CD4-positive, alpha-beta T cell treated with Interleukin-15 for 4 hours (primary cell): ENCODE measurements at regions not wholly inside any gene's neighbourhood (a gene's known extent, or its start where the extent isn't known, plus 50 kb on each side); places are given as distances from the start of the nearest gene placed in this dataset.

Experiments
- DNase-seq: peaks from one replicate; pipeline ENCODE4 v3.0.0-alpha.2; 2020; ENCODE audit warnings: low spot score

DNA sequence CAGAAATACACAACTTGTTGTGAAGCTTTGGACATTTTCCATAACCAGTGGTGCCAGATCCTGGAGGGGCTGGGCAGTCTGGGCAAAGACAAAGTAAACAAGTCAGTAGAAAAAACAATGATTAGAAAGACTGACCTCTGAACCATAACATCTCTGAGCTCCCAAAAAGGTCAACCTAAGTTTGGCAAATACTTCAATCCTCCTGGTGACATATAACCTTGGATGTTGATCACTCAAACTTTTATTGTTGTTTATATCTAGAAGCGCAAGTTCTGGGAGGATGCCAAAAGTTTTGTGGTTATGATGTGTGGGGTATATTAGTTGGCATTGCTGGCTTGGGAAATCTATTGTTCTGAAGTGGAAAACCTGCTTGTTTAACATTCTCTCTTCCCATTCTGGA lies 257.7 kb downstream of the DIPK2A start:
- DNase-seq, result no peak

- no peak for DNase-seq
Observed at GRCh38 chr3:144229953-144230352, 258.3 kb downstream of the DIPK2A start.

DNA sequence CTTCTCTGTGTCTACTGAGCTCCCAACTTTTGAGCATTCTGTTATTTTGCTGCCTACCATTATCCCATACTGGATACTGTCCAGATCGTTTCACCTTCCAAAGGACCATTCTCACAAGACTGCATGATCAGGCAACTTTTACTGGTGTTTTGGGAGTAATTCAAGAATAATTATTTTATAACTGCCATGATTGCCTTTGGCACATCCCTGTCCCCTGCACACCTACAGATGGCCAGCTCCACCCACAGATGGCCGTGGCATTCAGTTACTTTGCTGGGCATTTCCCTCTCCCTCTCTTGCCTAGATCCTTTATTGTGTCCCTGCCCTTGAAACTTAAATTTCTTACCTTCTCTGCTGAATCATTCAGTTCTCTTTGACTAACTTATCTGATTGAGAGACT lies 263.9 kb downstream of the DIPK2A start:
- DNase-seq, result no peak

- DNase-seq, result no peak
Observed at GRCh38 chr3:144237351-144237750, 265.7 kb downstream of the DIPK2A start.

DNA sequence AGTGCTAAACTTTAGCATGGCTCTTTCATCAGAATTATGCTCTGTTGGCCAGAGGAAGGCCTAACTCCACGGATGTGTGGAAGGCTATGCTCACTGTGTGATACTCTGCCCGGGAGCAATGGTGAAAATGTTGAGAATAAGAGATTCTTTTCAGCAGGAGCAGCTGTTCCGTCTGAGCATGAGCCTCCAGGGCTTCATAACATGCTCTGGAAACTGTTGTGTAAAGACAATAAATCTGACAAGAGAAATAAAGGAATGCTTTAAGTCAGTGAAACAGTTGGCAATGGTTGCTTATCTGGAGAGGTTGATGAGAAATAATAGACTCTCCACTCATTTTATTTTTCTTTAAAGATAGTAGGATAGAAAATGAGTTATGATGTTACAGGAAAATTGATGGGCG lies 269.8 kb downstream of the DIPK2A start:
- DNase-seq, result no peak

DNA sequence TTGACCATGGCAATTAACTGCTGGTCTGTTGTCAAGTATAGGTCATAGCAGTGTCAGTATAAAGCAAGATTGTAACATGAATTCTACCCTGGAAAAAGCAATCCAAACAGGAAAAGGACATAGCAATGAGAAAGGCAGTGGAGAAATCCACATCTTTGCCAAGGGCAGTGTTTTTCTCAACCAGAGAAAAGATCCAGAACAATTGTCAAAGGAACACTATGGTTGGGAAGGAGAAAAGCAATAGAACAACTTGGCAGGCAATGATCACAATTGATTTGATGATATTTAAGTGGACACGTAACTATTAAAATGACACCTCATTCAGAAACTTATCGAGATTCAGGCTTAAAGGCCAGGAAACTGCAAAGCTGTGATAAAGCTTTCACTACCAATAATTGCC lies 271.1 kb downstream of the DIPK2A start:
- no peak for DNase-seq

DNA sequence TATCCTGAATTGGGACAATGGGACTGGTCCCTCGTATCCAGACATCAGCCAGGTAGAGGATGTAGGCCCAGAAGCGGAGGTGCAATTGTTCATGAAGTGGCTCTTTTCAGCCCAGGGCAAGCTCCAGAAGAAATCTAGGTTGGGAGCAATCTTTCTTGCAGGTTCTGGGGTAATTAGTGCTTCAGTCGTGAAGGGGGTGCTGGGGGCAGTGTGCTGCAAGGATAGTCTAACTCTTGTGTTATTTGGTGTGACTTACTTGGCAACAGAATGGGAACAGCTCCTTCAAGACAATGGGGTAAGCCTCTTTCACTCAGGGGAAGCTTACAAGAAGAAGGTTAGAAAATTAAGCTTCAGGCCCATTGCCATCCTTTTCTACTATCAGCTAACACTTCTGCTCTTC lies 273.0 kb downstream of the DIPK2A start:
- DNase-seq, result no peak

- DNase-seq, result no peak
Observed at GRCh38 chr3:144252896-144253295, 281.3 kb downstream of the DIPK2A start.

GRCh38 chr3:144257381-144257780 lies 285.8 kb downstream of the DIPK2A start:
- DNase-seq, result no peak

GRCh38 chr3:144259267-144259666 lies 287.6 kb downstream of the DIPK2A start:
- no peak for DNase-seq

- no peak for DNase-seq
Observed at GRCh38 chr3:144263706-144264105, 292.1 kb downstream of the DIPK2A start.

DNA sequence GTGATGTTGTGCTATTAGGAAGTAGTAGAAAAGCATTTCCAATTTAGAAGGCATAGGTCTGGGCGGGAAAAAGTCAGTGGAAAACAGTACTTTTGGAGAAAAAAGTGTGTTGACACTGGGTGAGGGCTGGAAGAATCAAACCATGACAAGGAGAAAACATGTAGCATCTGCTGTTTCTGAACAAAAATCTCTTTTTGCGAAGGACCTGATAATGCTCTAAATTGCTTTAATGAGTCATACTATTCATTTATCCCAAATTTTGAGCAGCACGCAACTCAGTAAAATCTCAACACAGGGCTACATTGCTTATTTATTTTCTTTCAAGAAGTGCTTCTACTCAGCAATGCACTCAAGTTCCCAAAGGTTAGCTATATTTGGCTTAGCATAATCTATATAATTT lies 292.7 kb downstream of the DIPK2A start:
- no peak for DNase-seq

DNA sequence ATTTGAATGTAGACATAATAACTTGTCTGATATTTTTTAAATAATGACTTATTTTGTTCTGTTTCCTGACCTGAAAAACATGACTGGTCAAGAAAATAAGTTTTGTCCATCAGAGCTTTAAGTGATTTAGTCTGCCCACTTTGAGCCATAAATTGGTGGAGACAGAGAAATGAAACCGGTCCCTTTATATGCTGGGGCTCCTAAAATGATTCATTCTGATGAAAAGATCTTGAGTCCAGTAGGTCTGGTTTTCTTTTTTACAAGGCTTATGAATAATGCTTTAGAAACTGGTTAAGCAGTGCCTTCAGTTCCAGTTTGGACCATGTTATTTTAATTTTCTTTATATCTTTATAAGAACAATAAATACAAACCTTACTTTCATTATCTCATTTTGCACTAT lies 293.2 kb downstream of the DIPK2A start:
- no peak for DNase-seq

DNA sequence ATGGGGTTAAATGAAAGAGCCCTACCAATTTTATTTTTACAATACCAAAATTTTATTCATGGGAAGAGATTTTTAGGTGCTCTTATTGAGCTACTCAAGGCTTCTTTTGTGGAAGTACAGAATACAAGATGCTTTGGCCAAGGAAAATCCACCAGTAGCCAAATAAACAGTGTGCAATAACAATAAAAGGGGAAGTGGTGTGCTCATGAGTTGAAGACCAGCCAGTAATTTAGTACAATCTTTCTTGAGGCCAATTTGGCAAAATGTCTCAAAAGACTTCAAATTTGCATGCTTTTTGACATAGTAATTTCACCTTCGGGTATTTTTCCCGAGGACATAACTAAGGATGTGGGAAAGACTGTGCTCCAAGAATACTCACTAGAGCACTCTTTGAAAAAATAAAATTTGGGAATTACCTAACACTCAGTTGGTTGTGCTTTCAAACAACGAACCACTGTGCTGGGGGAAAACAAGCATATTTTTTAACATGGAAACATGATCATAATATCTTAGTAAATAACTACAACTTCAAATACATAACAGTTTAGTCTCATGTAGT lies 294.0 kb downstream of the DIPK2A start:
- no peak for DNase-seq

- DNase-seq, result no peak
Observed at GRCh38 chr3:144270100-144270499, 298.5 kb downstream of the DIPK2A start.

DNA sequence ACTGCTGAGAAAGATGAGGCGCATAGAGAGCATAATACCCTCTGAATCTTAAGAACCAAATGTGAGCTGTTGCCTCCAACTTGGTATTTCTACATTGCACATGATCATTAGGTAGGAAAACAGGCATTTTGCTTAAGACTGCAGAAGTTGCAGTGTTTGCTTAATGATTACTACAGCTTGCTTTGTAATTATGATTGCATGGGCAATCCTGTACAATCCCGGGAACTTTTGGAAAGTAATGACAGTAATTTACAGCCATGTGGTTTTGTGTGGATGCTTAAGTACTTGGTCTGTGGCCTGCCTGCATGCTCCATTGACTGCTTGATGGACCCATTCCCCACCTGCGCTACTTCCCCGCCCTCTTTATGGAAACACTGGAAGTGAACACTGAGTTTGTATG lies 301.1 kb downstream of the DIPK2A start:
- no peak for DNase-seq

GRCh38 chr3:144273601-144274000 lies 302.0 kb downstream of the DIPK2A start:
- no peak for DNase-seq

GRCh38 chr3:144275005-144275404 lies 303.4 kb downstream of the DIPK2A start:
- no peak for DNase-seq

- DNase-seq, result no peak
Observed at GRCh38 chr3:144282313-144282712, 310.7 kb downstream of the DIPK2A start.

DNA sequence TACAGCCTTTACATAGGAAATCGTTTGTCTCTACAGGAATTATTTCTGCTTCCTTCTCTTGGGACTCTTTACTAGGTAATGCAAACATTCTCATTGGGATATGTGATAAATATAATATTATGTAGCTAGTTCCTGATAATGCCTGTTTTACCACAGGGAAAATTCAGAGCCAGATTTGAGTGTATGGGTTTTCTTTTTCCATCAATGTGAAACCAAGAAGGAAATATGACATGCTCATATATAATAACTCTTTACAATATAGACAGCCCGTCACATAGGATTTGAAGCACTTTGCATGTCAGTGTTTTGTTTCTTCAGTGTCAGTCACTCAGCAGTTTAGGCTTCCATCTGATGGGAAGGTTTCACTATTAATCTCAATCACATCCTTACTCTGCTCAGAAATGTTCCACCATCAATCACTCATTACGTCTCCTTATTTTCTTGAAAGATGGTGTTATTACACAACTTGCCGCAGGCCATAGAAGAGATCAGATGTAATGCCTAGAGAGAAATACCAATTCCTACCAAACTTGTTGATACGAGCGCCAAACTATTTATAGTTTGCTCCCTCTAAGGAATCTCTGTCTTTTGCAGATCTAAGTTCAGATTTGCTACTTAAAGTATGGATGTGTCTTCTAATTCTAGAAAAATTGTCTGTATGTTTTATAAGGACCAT lies 314.8 kb downstream of the DIPK2A start:
- no peak for DNase-seq

DNA sequence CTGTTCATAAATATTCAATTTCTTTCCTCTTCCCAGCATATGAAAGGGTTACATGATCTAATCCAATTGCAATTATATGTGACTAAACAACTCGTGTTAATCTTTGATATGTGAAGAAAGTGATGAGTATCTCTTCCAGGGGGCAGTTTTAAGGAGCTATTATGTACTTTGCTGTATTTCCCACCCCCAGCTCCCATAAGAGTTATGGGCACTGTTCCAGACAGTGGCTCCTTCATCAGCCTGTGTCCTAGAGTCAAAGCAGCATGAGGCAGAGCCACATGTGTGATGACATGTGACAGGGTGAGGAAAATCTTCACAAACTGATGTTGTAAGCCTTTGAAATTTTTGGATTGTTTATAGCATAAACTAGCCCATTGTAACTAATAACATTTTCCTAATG lies 315.4 kb downstream of the DIPK2A start:
- no peak for DNase-seq

DNA sequence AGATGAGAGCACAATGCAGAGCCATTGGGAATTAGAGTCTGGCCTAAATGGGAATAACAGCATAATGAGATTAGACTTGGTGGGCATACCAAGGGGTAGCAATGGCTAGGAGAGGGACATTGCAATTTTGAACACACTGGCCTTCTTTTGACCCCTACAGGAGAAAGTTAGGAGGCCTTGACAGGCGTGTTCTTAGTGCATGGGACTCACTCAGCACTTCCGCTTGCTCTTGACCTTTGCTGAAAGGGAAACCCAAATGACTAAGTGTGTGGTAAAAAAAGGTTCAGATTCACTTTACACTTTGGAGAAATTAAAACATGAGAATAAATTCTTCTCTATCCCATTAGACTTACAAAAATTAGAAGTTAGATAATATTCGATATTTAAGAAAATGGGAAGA lies 317.4 kb downstream of the DIPK2A start:
- no peak for DNase-seq

GRCh38 chr3:144294659-144295538 lies 323.3 kb downstream of the DIPK2A start:
- DNase-seq, result no peak
